Hepatocyte (in vitro differentiated cells): ENCODE measurements at regions not wholly inside any gene's neighbourhood (a gene's known extent, or its start where the extent isn't known, plus 50 kb on each side); places are given as distances from the start of the nearest gene placed in this dataset.

Source experiments
- CTCF ChIP-seq: fragments of 200-600 bp; sonication (generic); IDR thresholded peaks from 2 replicates; pipeline ENCODE4 v1.5.1; 2016; ENCODE audit warnings: antibody characterized with exemption, mild to moderate bottlenecking; ENCODE audit not compliant: poor library complexity
- EZH2 ChIP-seq: fragments of 200-600 bp; sonication (generic); IDR thresholded peaks from 2 replicates; pipeline ENCODE4 v1.6.1; 2016; ENCODE audit warnings: antibody characterized with exemption, mild to moderate bottlenecking, borderline replicate concordance
- EZH2phosphoT487 ChIP-seq: fragments of 200-600 bp; sonication (generic); IDR thresholded peaks from one replicate; pipeline ENCODE4 v1.6.1; 2018; ENCODE audit warnings: antibody characterized with exemption, mild to moderate bottlenecking, low read depth, moderate library complexity; ENCODE audit not compliant: unreplicated experiment, severe bottlenecking

DNA sequence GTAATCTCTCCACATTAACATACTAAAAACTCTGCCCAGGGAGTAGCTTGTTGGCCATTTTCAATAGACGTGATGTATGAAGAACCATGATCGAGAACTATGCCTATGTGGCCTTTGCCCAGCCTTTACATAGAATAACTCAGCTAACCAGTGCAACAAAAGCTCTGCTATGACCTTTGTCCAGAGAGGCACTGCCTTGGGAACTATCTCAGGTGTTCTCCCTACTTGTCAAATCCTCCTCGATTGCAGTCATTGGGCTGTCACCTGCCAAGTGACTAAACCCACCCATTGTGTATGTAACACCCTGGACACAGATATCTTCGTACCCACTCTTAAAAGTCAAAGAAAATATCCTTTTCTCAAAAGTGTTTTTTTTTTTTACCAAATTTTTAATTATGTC, 610.3 kb upstream of the GALNTL6 start:
- TF ChIP-seq CTCF (no peak), EZH2phosphoT487 (no peak), EZH2 (no peak)
